ENCODE measurements at regions not wholly inside any gene's neighbourhood (a gene's known extent, or its start where the extent isn't known, plus 50 kb on each side); places are given as distances from the start of the nearest gene placed in this dataset.

DNA sequence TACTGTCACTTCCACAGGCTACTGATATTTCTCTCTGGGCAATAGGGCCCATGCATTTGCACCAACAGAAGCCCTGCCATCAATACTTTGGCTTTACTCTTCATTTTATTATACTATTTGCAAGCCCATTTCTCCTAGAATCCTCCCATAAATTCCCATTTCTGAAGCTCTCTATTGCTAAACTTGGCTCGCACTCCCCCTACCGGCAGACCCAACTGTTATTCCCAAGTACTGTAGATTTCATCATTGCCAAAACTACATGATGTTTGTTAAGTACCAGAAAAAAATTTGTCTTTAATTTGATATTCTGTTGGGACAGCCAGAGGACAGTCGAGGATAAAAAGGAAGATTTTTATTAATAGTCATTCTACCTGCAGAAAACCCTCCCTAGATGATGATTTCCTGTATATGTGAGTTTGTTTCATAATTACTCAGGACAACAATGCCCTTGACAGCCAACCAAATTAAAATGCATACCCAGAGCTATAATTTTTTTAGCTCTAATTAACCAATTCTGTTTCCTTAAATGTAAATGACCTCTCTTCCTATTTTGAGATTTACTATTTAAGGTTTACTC is 298.6 kb downstream of the REEP3 start:
- TF ChIP-seq, protein P1, sequence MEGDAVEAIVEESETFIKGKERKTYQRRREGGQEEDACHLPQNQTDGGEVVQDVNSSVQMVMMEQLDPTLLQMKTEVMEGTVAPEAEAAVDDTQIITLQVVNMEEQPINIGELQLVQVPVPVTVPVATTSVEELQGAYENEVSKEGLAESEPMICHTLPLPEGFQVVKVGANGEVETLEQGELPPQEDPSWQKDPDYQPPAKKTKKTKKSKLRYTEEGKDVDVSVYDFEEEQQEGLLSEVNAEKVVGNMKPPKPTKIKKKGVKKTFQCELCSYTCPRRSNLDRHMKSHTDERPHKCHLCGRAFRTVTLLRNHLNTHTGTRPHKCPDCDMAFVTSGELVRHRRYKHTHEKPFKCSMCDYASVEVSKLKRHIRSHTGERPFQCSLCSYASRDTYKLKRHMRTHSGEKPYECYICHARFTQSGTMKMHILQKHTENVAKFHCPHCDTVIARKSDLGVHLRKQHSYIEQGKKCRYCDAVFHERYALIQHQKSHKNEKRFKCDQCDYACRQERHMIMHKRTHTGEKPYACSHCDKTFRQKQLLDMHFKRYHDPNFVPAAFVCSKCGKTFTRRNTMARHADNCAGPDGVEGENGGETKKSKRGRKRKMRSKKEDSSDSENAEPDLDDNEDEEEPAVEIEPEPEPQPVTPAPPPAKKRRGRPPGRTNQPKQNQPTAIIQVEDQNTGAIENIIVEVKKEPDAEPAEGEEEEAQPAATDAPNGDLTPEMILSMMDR (IDR thresholded peaks at IDR 0.05), result peak; percentile 57 to 67 (median 63)
- TF ChIP-seq POLR2A (IDR thresholded peaks at IDR 0.05), result no peak

Data from body of pancreas (tissue), 4 donors.